ENCODE measurements at regions not wholly inside any gene's neighbourhood (a gene's known extent, or its start where the extent isn't known, plus 50 kb on each side); places are given as distances from the start of the nearest gene placed in this dataset.

GRCh38 chr2:146451972-146452371 lies 1392.9 kb upstream of the ACVR2A start:
- ChIA-PET POLR2A (ENCODE audit: unreplicated experiment) (no interaction called here), CTCF (no interaction called here)
- Histone ChIP-seq H3F3A (ENCODE audit: insufficient read depth, low read depth) (no peaks in the 10 kb centered on the region), H3K36me3 (ENCODE audit: low read depth) (no peaks in the 10 kb centered on the region), H3K4me3 (no peak overlapping the region), H4K20me1 (ENCODE audit: insufficient read depth) (no peaks in the 10 kb centered on the region), H3K4me1 (replicated peaks; ENCODE audit: insufficient read depth) (no peaks in the 10 kb centered on the region), H3K27ac (no peak overlapping the region), H3K9me3 (ENCODE audit: insufficient read depth, low read depth) (no peaks in the 10 kb centered on the region), H3K79me2 (ENCODE audit: low read depth) (no peaks in the 10 kb centered on the region), H3K9me2 (ENCODE audit: insufficient read depth) (no peaks in the 10 kb centered on the region), H2AFZ (no peak overlapping the region), H3K27me3 (ENCODE audit: insufficient read depth, low read depth) (no peaks in the 10 kb centered on the region), H3K4me2 (no peak overlapping the region)
- BruUV-seq (replicated peaks) = no TSS peak
- intact Hi-C loops (cut with micrococcal nuclease; ENCODE audit: unreplicated experiment) = no loop called here
- no peak for DNase-seq
- TF ChIP-seq CTCF (conservative IDR thresholded peaks at IDR 0.05) = no peak
- no peak for TF ChIP-seq EZH2 (IDR thresholded peaks at IDR 0.05; ENCODE audit: low read depth)

- TF ChIP-seq CTCF (conservative IDR thresholded peaks at IDR 0.05) (no peak), EZH2 (IDR thresholded peaks at IDR 0.05; ENCODE audit: low read depth) (no peak)
- DNase-seq = no peak
- H3K9me3 ChIP-seq (ENCODE audit: insufficient read depth, low read depth) = no peaks in the 10 kb centered on the region
- no peaks in the 10 kb centered on the region for H3K27me3 ChIP-seq (ENCODE audit: insufficient read depth, low read depth)
- H2AFZ ChIP-seq = no peak overlapping the region
- H3K4me1 ChIP-seq (replicated peaks; ENCODE audit: insufficient read depth) = no peaks in the 10 kb centered on the region
- POLR2A ChIA-PET (ENCODE audit: unreplicated experiment) = no interaction called here
- no peaks in the 10 kb centered on the region for H3K9me2 ChIP-seq (ENCODE audit: insufficient read depth)
- H4K20me1 ChIP-seq (ENCODE audit: insufficient read depth) = no peaks in the 10 kb centered on the region
- no peaks in the 10 kb centered on the region for H3K79me2 ChIP-seq (ENCODE audit: low read depth)
- H3K27ac ChIP-seq = no peak overlapping the region
- H3K4me2 ChIP-seq = no peak overlapping the region
- CTCF ChIA-PET = no interaction called here
- no peak overlapping the region for H3K4me3 ChIP-seq
- no peaks in the 10 kb centered on the region for H3F3A ChIP-seq (ENCODE audit: insufficient read depth, low read depth)
- intact Hi-C loops (cut with micrococcal nuclease; ENCODE audit: unreplicated experiment) = no loop called here
- no peaks in the 10 kb centered on the region for H3K36me3 ChIP-seq (ENCODE audit: low read depth)
- BruUV-seq (replicated peaks) = no TSS peak
Measured at GRCh38 chr2:146450131-146450530, 1394.7 kb upstream of the ACVR2A start.

- DNase-seq = no peak
- H3K4me1 ChIP-seq (replicated peaks; ENCODE audit: insufficient read depth) = no peaks in the 10 kb centered on the region
- no peak overlapping the region for H3K4me2 ChIP-seq
- POLR2A ChIA-PET (ENCODE audit: unreplicated experiment) = no interaction called here
- no peaks in the 10 kb centered on the region for H3F3A ChIP-seq (ENCODE audit: insufficient read depth, low read depth)
- H3K79me2 ChIP-seq (ENCODE audit: low read depth) = no peaks in the 10 kb centered on the region
- H3K4me3 ChIP-seq = no peak overlapping the region
- no peaks in the 10 kb centered on the region for H3K9me3 ChIP-seq (ENCODE audit: insufficient read depth, low read depth)
- no peaks in the 10 kb centered on the region for H3K9me2 ChIP-seq (ENCODE audit: insufficient read depth)
- H3K27ac ChIP-seq = no peak overlapping the region
- H4K20me1 ChIP-seq (ENCODE audit: insufficient read depth) = no peaks in the 10 kb centered on the region
- TF ChIP-seq EZH2 (IDR thresholded peaks at IDR 0.05; ENCODE audit: low read depth) (no peak), CTCF (conservative IDR thresholded peaks at IDR 0.05) (no peak)
- intact Hi-C loops (cut with micrococcal nuclease; ENCODE audit: unreplicated experiment) = no loop called here
- H3K36me3 ChIP-seq (ENCODE audit: low read depth) = no peaks in the 10 kb centered on the region
- CTCF ChIA-PET = no interaction called here
- no TSS peak for BruUV-seq (replicated peaks)
- no peaks in the 10 kb centered on the region for H3K27me3 ChIP-seq (ENCODE audit: insufficient read depth, low read depth)
- no peak overlapping the region for H2AFZ ChIP-seq
Measured at GRCh38 chr2:146444987-146445386, 1399.8 kb upstream of the ACVR2A start.
